CD14-positive monocyte (primary cell): ENCODE measurements at regions not wholly inside any gene's neighbourhood (a gene's known extent, or its start where the extent isn't known, plus 50 kb on each side); places are given as distances from the start of the nearest gene placed in this dataset.

ENCODE experiments used
- DNase-seq, 3 donors: peaks; one replicate each; pipeline ENCODE4 v3.0.0-alpha.2; 2011 to 2022
- H2AFZ ChIP-seq: 2 replicates; pipeline ENCODE4 v1.6.0; 2012; ENCODE audit warnings: mild to moderate bottlenecking, low read depth, low read length, inconsistent platforms; ENCODE audit not compliant: insufficient read depth, poor library complexity, severe bottlenecking
- H3K27ac ChIP-seq, 2 donors: 1 replicate in 1 of 2; 2 replicates in 1 of 2; pipeline ENCODE4 v1.5.1; 2012 to 2013; ENCODE audit warnings: low read length in 2 of 2, control low read depth in 1 of 2, inconsistent platforms in 1 of 2, low read depth in 1 of 2, mild to moderate bottlenecking in 1 of 2
- H3K27me3 ChIP-seq, 2 donors: one replicate each; pipeline versions ENCODE4 v1.6.0 to v1.6.1; 2011 to 2013; ENCODE audit warnings: low read length in 2 of 2; ENCODE audit not compliant: control insufficient read depth in 2 of 2, insufficient read depth in 2 of 2
- H3K36me3 ChIP-seq, 2 donors: replicated peaks in 1 of 2; 1 replicate in 1 of 2; 2 replicates in 1 of 2; pipeline versions ENCODE4 v1.5.1 to v1.6.1; 2012 to 2013; ENCODE audit warnings: low read length in 2 of 2, control low read depth in 1 of 2, inconsistent platforms in 1 of 2, mild to moderate bottlenecking in 1 of 2; ENCODE audit not compliant: insufficient read depth in 2 of 2, control insufficient read depth in 1 of 2
- H3K4me1 ChIP-seq, 2 donors: 1 replicate in 1 of 2; 2 replicates in 1 of 2; pipeline versions ENCODE4 v1.5.1 to v1.6.1; 2012 to 2013; ENCODE audit warnings: low read length in 2 of 2, control low read depth in 1 of 2, inconsistent platforms in 1 of 2, mild to moderate bottlenecking in 1 of 2, moderate library complexity in 1 of 2; ENCODE audit not compliant: insufficient read depth in 2 of 2, control insufficient read depth in 1 of 2
- H3K4me2 ChIP-seq: replicated peaks from 2 replicates; pipeline ENCODE3; 2012; ENCODE audit warnings: low read length, moderate library complexity, mild to moderate bottlenecking; ENCODE audit not compliant: poor library complexity, severe bottlenecking; ENCODE audit errors: extremely low read depth
- H3K4me3 ChIP-seq, 3 experiments: fragments of 200-600 bp in 1 of 3; sonication (generic) in 1 of 3; replicated peaks in 1 of 3; 1 replicate in 2 of 3; 2 replicates in 1 of 3; pipeline ENCODE4 v1.5.1; 2011 to 2013; ENCODE audit warnings: low read length in 3 of 3, mild to moderate bottlenecking in 3 of 3, control low read depth in 2 of 3, low read depth in 2 of 3, inconsistent platforms in 1 of 3, moderate library complexity in 1 of 3
- H3K79me2 ChIP-seq: 2 replicates; pipeline ENCODE4 v1.6.0; 2012; ENCODE audit warnings: mild to moderate bottlenecking, control low read depth, inconsistent platforms, low read length, moderate library complexity; ENCODE audit not compliant: insufficient read depth
- H3K9ac ChIP-seq: 2 replicates; pipeline ENCODE4 v1.6.0; 2017; ENCODE audit warnings: low read length, mild to moderate bottlenecking; ENCODE audit not compliant: insufficient read depth, poor library complexity, severe bottlenecking
- H3K9me3 ChIP-seq, 2 donors: replicated peaks in 1 of 2; 1 replicate in 1 of 2; 2 replicates in 1 of 2; pipeline versions ENCODE4 v1.5.1 to v1.6.1; 2012 to 2013; ENCODE audit warnings: low read length in 2 of 2, control low read depth in 1 of 2; ENCODE audit not compliant: control insufficient read depth in 1 of 2, insufficient read depth in 1 of 2
- H4K20me1 ChIP-seq: 2 replicates; pipeline ENCODE4 v1.6.0; 2012; ENCODE audit warnings: mild to moderate bottlenecking, low read length, control low read depth, moderate library complexity; ENCODE audit not compliant: insufficient read depth
- H3K27ac Mint-ChIP-seq, 7 donors: one replicate each; pipeline ENCODE4 v1.8.0; 2020; ENCODE audit warnings: mild to moderate bottlenecking in 7 of 7, mixed read lengths in 7 of 7, moderate library complexity in 6 of 7, inconsistent platforms in 2 of 7
- H3K27me3 Mint-ChIP-seq, 3 donors: one replicate each; pipeline ENCODE4 v1.8.0; 2021 to 2022; ENCODE audit warnings: low read depth in 3 of 3, mild to moderate bottlenecking in 3 of 3, mixed read lengths in 3 of 3, moderate library complexity in 3 of 3, inconsistent platforms in 1 of 3
- H3K36me3 Mint-ChIP-seq, 2 donors: one replicate each; pipeline ENCODE4 v1.8.0; 2020; ENCODE audit warnings: mixed read lengths in 2 of 2, inconsistent platforms in 1 of 2, mild to moderate bottlenecking in 1 of 2
- H3K4me1 Mint-ChIP-seq: one replicate; pipeline ENCODE4 v1.8.0; 2020; ENCODE audit warnings: mild to moderate bottlenecking, mixed read lengths
- H3K4me3 Mint-ChIP-seq, 2 donors: one replicate each; pipeline ENCODE4 v1.8.0; 2020; ENCODE audit warnings: mild to moderate bottlenecking in 2 of 2, mixed read lengths in 2 of 2, moderate library complexity in 1 of 2
- H3K9me3 Mint-ChIP-seq, 7 donors: one replicate each; pipeline ENCODE4 v1.8.0; 2020 to 2022; ENCODE audit warnings: mixed read lengths in 7 of 7, mild to moderate bottlenecking in 6 of 7, moderate library complexity in 6 of 7, inconsistent platforms in 2 of 7
- CTCF ChIP-seq: fragments of 200-600 bp; IDR thresholded peaks from one replicate; pipeline ENCODE4 v1.8.0; 2022; ENCODE audit warnings: antibody characterized with exemption, mild to moderate bottlenecking
- intact Hi-C, 2 donors: fragments of 100-400 bp; cut with micrococcal nuclease; formaldehyde crosslinking; loops; one replicate each; pipeline versions ENCODE4 v1.15.0 to v1.15.1; 2023

GRCh38 chr4:160811956-160812355 lies 1351.8 kb downstream of the FSTL5 start:
- no peak overlapping the region for H3K9ac ChIP-seq

GRCh38 chr4:160814726-160815125 lies 1349.1 kb downstream of the FSTL5 start:
- H3K9ac ChIP-seq = no peak overlapping the region
- Mint-ChIP-seq H3K27me3 (peaks cover 0 to 2% (median 0%) of the 10 kb centered on the region in 3 donors), H3K27ac (no peak overlapping the region), H3K4me3 (no peak overlapping the region), H3K4me1 (no peaks in the 10 kb centered on the region), H3K9me3 (peaks cover 0 to 3% (median 0%) of the 10 kb centered on the region in 7 donors), H3K36me3 (no peaks in the 10 kb centered on the region)
- no peaks in the 10 kb centered on the region for H3K4me1 ChIP-seq
- no peak for DNase-seq
- H3K27ac ChIP-seq = no peak overlapping the region
- H2AFZ ChIP-seq = no peak overlapping the region
- intact Hi-C loops = no loop called here
- H3K36me3 ChIP-seq = no peaks in the 10 kb centered on the region
- no peaks in the 10 kb centered on the region for H3K9me3 ChIP-seq
- H3K4me2 ChIP-seq = no peak overlapping the region
- no peak overlapping the region for H3K4me3 ChIP-seq
- no peaks in the 10 kb centered on the region for H3K27me3 ChIP-seq
- no peaks in the 10 kb centered on the region for H3K79me2 ChIP-seq
- no peaks in the 10 kb centered on the region for H4K20me1 ChIP-seq
- TF ChIP-seq CTCF = no peak

More at GRCh38 chr4:160811956-160812355, 1351.8 kb downstream of the FSTL5 start:
- TF ChIP-seq CTCF = no peak
- Mint-ChIP-seq H3K4me1 (no peaks in the 10 kb centered on the region), H3K36me3 (no peaks in the 10 kb centered on the region), H3K27ac (no peak overlapping the region), H3K9me3 (no peaks in the 10 kb centered on the region), H3K4me3 (no peak overlapping the region), H3K27me3 (peaks cover 0 to 2% (median 0%) of the 10 kb centered on the region in 3 donors)
- H3K27ac ChIP-seq = no peak overlapping the region
- H3K4me1 ChIP-seq = no peaks in the 10 kb centered on the region
- intact Hi-C loops = no loop called here
- no peak overlapping the region for H3K4me3 ChIP-seq
- DNase-seq = no peak
- H3K4me2 ChIP-seq = no peak overlapping the region
- no peaks in the 10 kb centered on the region for H3K79me2 ChIP-seq
- no peaks in the 10 kb centered on the region for H3K27me3 ChIP-seq
- no peaks in the 10 kb centered on the region for H4K20me1 ChIP-seq
- no peak overlapping the region for H2AFZ ChIP-seq
- no peaks in the 10 kb centered on the region for H3K9me3 ChIP-seq
- H3K36me3 ChIP-seq = no peaks in the 10 kb centered on the region
